ENCODE measurements at regions not wholly inside any gene's neighbourhood (a gene's known extent, or its start where the extent isn't known, plus 50 kb on each side); places are given as distances from the start of the nearest gene placed in this dataset.

DNA sequence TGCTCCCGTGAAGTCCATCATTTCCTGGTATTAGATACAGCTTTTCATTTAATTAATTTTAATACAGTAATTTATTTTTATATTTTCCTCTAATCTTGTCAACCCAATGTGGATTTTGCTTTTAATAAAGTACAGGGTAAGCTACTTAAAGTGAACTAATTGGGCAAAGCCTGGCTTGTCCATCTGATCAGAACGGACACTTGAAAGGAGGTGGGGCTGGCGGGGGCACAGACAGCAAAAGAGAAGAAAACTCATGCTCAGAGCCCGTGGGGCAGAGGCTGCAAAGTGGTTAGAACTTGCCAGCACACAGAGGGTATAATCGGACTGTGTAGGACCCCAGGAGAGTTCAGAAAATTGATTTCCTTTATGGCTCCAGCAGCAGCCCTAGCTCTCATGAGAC, 443.1 kb upstream of the MDFIC2 start:
- H3F3A ChIP-seq (replicated peaks; ENCODE audit: insufficient read depth), result no peaks in the 10 kb centered on the region

GRCh38 chr3:70754314-70754713, 441.9 kb upstream of the MDFIC2 start:
- Histone ChIP-seq H3K79me2 (ENCODE audit: insufficient read depth) (no peaks in the 10 kb centered on the region), H3K9ac (no peak overlapping the region), H3K4me1 (ENCODE audit: control insufficient read depth in 1 of 2, insufficient read depth in 2 of 2, low read depth in 1 of 2, low read length in 1 of 2) (no peaks in the 10 kb centered on the region; a peak in 1 of 4 replicates), H3K27me3 (ENCODE audit: insufficient read depth) (no peaks in the 10 kb centered on the region), H3K27ac (ENCODE audit: low read depth in 2 of 2, low read length in 1 of 2) (no peak overlapping the region), H3K36me3 (replicated peaks in 1 of 2; ENCODE audit: control insufficient read depth in 1 of 2, insufficient read depth in 2 of 2, low read length in 1 of 2) (no peaks in the 10 kb centered on the region), H4K20me1 (ENCODE audit: insufficient read depth) (no peaks in the 10 kb centered on the region), H2AFZ (ENCODE audit: low read depth) (no peak overlapping the region), H3K4me2 (no peak overlapping the region), H3K9me2 (no peaks in the 10 kb centered on the region), H3K9me3 (no peaks in the 10 kb centered on the region), H3K4me3 (ENCODE audit: low read depth in 2 of 2, low read length in 1 of 2) (no peak overlapping the region), H3F3A (replicated peaks; ENCODE audit: insufficient read depth) (no peaks in the 10 kb centered on the region)
- CTCF ChIA-PET, result interaction anchor here (0.8 kb wide), 1 partner anchor 10 kb away, joined by 3 read pairs; no protein-coding TSS in a partner anchor
- POLR2A ChIA-PET, result no interaction called here
- TF ChIP-seq CHD2 (IDR thresholded peaks at IDR 0.05; ENCODE audit: low read length, partially characterized antibody) (no peak), FOXM1 (IDR thresholded peaks at IDR 0.05; ENCODE audit: low read depth) (no peak), PBX3 (IDR thresholded peaks at IDR 0.05) (no peak), NRF1 (IDR thresholded peaks at IDR 0.05; ENCODE audit: low read depth, low read length) (no peak), MEF2A (IDR thresholded peaks at IDR 0.05; ENCODE audit: borderline replicate concordance, low read depth) (no peak), JUND (IDR thresholded peaks at IDR 0.05) (no peak), FOXJ3 (CRISPR knock-in tag; IDR thresholded peaks at IDR 0.05) (no peak), POLR2AphosphoS5 (IDR thresholded peaks at IDR 0.05; ENCODE audit: low read depth, low read length) (no peak), TAF1 (IDR thresholded peaks at IDR 0.05; ENCODE audit: borderline replicate concordance, low read depth, low read length) (no peak)
- TF ChIP-seq, protein P1, sequence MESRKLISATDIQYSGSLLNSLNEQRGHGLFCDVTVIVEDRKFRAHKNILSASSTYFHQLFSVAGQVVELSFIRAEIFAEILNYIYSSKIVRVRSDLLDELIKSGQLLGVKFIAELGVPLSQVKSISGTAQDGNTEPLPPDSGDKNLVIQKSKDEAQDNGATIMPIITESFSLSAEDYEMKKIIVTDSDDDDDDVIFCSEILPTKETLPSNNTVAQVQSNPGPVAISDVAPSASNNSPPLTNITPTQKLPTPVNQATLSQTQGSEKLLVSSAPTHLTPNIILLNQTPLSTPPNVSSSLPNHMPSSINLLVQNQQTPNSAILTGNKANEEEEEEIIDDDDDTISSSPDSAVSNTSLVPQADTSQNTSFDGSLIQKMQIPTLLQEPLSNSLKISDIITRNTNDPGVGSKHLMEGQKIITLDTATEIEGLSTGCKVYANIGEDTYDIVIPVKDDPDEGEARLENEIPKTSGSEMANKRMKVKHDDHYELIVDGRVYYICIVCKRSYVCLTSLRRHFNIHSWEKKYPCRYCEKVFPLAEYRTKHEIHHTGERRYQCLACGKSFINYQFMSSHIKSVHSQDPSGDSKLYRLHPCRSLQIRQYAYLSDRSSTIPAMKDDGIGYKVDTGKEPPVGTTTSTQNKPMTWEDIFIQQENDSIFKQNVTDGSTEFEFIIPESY (IDR thresholded peaks at IDR 0.05; ENCODE audit: borderline replicate concordance, low read depth), result no peak
- DNase-seq, result no peak

More for the DNA sequence above, 443.1 kb upstream of the MDFIC2 start:
- TF ChIP-seq, protein P2, sequence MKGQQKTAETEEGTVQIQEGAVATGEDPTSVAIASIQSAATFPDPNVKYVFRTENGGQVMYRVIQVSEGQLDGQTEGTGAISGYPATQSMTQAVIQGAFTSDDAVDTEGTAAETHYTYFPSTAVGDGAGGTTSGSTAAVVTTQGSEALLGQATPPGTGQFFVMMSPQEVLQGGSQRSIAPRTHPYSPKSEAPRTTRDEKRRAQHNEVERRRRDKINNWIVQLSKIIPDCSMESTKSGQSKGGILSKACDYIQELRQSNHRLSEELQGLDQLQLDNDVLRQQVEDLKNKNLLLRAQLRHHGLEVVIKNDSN (IDR thresholded peaks at IDR 0.05; ENCODE audit: borderline replicate concordance, low read depth), result no peak
- TF ChIP-seq FOSL2 (IDR thresholded peaks at IDR 0.05; ENCODE audit: borderline replicate concordance, low read depth) (no peak), TAF1 (IDR thresholded peaks at IDR 0.05; ENCODE audit: borderline replicate concordance, low read depth, low read length) (no peak), EP300 (IDR thresholded peaks at IDR 0.05; ENCODE audit: borderline replicate concordance in 1 of 2, low read depth in 1 of 2, low read length in 1 of 2) (no peak), ELF1 (IDR thresholded peaks at IDR 0.05) (no peak), TCF12 (IDR thresholded peaks at IDR 0.05) (no peak), POLR2AphosphoS5 (IDR thresholded peaks at IDR 0.05; ENCODE audit: low read depth, low read length) (no peak), EZH2phosphoT487 (IDR thresholded peaks at IDR 0.05; ENCODE audit: borderline replicate concordance, low read depth) (no peak), PBX3 (IDR thresholded peaks at IDR 0.05) (no peak), SIN3A (IDR thresholded peaks at IDR 0.05; ENCODE audit: borderline replicate concordance, low read depth, low read length) (no peak)
- TF ChIP-seq, protein P3, sequence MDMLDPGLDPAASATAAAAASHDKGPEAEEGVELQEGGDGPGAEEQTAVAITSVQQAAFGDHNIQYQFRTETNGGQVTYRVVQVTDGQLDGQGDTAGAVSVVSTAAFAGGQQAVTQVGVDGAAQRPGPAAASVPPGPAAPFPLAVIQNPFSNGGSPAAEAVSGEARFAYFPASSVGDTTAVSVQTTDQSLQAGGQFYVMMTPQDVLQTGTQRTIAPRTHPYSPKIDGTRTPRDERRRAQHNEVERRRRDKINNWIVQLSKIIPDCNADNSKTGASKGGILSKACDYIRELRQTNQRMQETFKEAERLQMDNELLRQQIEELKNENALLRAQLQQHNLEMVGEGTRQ (IDR thresholded peaks at IDR 0.05; ENCODE audit: borderline replicate concordance, low read depth, low read length), result no peak
- TF ChIP-seq, protein P4, sequence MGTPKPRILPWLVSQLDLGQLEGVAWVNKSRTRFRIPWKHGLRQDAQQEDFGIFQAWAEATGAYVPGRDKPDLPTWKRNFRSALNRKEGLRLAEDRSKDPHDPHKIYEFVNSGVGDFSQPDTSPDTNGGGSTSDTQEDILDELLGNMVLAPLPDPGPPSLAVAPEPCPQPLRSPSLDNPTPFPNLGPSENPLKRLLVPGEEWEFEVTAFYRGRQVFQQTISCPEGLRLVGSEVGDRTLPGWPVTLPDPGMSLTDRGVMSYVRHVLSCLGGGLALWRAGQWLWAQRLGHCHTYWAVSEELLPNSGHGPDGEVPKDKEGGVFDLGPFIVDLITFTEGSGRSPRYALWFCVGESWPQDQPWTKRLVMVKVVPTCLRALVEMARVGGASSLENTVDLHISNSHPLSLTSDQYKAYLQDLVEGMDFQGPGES (IDR thresholded peaks at IDR 0.05; ENCODE audit: low read depth, low read length), result no peak
- Histone ChIP-seq H3K4me1 (ENCODE audit: control insufficient read depth in 1 of 2, insufficient read depth in 2 of 2, low read depth in 1 of 2, low read length in 1 of 2) (no peaks in the 10 kb centered on the region; a peak in 1 of 4 replicates), H2AFZ (ENCODE audit: low read depth) (no peak overlapping the region), H3K27me3 (ENCODE audit: insufficient read depth) (no peaks in the 10 kb centered on the region), H3K4me2 (no peak overlapping the region), H4K20me1 (ENCODE audit: insufficient read depth) (no peaks in the 10 kb centered on the region), H3K27ac (ENCODE audit: low read depth in 2 of 2, low read length in 1 of 2) (no peak overlapping the region), H3K4me3 (ENCODE audit: low read depth in 2 of 2, low read length in 1 of 2) (no peak overlapping the region), H3K9ac (no peak overlapping the region), H3K79me2 (ENCODE audit: insufficient read depth) (no peaks in the 10 kb centered on the region), H3K9me2 (no peaks in the 10 kb centered on the region), H3K36me3 (replicated peaks in 1 of 2; ENCODE audit: control insufficient read depth in 1 of 2, insufficient read depth in 2 of 2, low read length in 1 of 2) (no peaks in the 10 kb centered on the region), H3K9me3 (no peaks in the 10 kb centered on the region)
- CTCF ChIA-PET, result no interaction called here
- DNase-seq, result no peak
- POLR2A ChIA-PET, result no interaction called here
- 56% methylated on average over 5 of the region's 5 CpGs for WGBS (ENCODE audit: low lambda C conversion rate)
